ENCODE measurements at regions not wholly inside any gene's neighbourhood (a gene's known extent, or its start where the extent isn't known, plus 50 kb on each side); places are given as distances from the start of the nearest gene placed in this dataset.
A peak's percentile ranks its signal among the peaks of the same experiment; 100 is the strongest.

DNA sequence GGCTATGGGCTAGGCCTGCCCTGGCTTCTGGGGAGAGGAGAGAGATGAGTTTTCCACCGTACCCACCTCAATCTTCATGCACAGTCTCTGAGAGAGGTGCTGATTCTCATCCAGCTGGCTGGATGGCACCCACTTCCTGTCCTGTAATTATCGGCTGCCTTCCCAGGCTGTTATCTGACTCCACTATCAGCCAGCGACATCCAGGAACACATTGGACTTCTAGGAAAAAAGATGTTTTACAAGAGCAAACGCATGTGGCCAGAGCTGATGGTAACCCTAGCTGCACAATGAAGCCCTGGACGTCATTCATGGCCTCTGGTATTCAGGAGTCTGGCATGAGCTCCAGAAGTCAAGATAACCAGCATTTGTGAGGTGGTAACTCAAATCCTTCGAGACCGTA lies 137.4 kb downstream of the EHF start:
- peak; percentile 2 to 55 for DNase-seq (ENCODE audit: low read depth in 2 of 2)
- Histone ChIP-seq H3K79me2 (ENCODE audit: control insufficient read depth, insufficient read depth, low read length) (no peaks in the 10 kb centered on the region), H3K27me3 (ENCODE audit: control insufficient read depth, insufficient read depth, low read length) (no peaks in the 10 kb centered on the region), H3K27ac (ENCODE audit: insufficient read depth, low read length) (no peak overlapping the region), H2AFZ (ENCODE audit: low read length) (no peak overlapping the region), H3K36me3 (ENCODE audit: control insufficient read depth, insufficient read depth, low read length) (no peaks in the 10 kb centered on the region), H3K9me3 (ENCODE audit: control insufficient read depth, insufficient read depth, low read depth, low read length) (no peaks in the 10 kb centered on the region), H3K4me3 (replicated peaks in 1 of 4; ENCODE audit: control extremely low read depth in 1 of 4, insufficient read depth in 1 of 4, low read depth in 3 of 4, low read length in 4 of 4) (no peak overlapping the region), H3K9ac (ENCODE audit: insufficient read depth, low read length) (no peak overlapping the region), H3K4me2 (ENCODE audit: extremely low read depth, insufficient read depth, low read length) (no peak overlapping the region), H4K20me1 (ENCODE audit: control insufficient read depth, extremely low read depth, insufficient read depth, low read length) (no peaks in the 10 kb centered on the region), H3K4me1 (ENCODE audit: control insufficient read depth, extremely low read depth, insufficient read depth, low read length) (no peaks in the 10 kb centered on the region)
- TF ChIP-seq, protein P1, sequence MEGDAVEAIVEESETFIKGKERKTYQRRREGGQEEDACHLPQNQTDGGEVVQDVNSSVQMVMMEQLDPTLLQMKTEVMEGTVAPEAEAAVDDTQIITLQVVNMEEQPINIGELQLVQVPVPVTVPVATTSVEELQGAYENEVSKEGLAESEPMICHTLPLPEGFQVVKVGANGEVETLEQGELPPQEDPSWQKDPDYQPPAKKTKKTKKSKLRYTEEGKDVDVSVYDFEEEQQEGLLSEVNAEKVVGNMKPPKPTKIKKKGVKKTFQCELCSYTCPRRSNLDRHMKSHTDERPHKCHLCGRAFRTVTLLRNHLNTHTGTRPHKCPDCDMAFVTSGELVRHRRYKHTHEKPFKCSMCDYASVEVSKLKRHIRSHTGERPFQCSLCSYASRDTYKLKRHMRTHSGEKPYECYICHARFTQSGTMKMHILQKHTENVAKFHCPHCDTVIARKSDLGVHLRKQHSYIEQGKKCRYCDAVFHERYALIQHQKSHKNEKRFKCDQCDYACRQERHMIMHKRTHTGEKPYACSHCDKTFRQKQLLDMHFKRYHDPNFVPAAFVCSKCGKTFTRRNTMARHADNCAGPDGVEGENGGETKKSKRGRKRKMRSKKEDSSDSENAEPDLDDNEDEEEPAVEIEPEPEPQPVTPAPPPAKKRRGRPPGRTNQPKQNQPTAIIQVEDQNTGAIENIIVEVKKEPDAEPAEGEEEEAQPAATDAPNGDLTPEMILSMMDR (conservative IDR thresholded peaks at IDR 0.05 in 1 of 2, IDR thresholded peaks at IDR 0.05 in 1 of 2; ENCODE audit: low read depth in 1 of 2, low read length in 2 of 2): no peak

DNA sequence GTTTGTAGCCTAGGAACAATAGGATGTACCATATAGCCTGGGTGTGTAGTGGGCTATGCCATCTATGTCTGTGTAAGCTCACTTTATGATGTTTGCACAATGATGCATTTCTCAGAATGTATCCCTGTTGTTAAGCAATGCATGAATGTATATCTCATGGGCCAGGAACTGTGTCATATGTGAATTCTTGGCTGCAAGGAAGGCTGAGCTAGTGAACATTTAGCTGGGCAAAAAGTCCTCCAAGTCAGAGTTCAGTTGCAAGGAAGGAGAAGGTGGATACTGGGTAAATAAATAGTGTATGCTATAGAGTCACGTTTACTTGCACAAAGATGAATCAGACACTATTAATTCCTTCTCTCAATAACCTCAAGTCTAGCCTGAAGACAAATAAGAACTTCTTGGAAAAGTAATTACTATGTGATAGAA lies 136.1 kb downstream of the EHF start:
- Histone ChIP-seq H3K79me2 (ENCODE audit: control insufficient read depth, insufficient read depth, low read length) (no peaks in the 10 kb centered on the region), H3K27ac (ENCODE audit: insufficient read depth, low read length) (no peak overlapping the region), H2AFZ (ENCODE audit: low read length) (no peak overlapping the region), H3K27me3 (ENCODE audit: control insufficient read depth, insufficient read depth, low read length) (no peaks in the 10 kb centered on the region), H3K9ac (ENCODE audit: insufficient read depth, low read length) (no peak overlapping the region), H3K4me1 (ENCODE audit: control insufficient read depth, extremely low read depth, insufficient read depth, low read length) (no peaks in the 10 kb centered on the region), H3K4me3 (replicated peaks in 1 of 4; ENCODE audit: control extremely low read depth in 1 of 4, insufficient read depth in 1 of 4, low read depth in 3 of 4, low read length in 4 of 4) (no peak overlapping the region), H3K36me3 (ENCODE audit: control insufficient read depth, insufficient read depth, low read length) (no peaks in the 10 kb centered on the region), H3K9me3 (ENCODE audit: control insufficient read depth, insufficient read depth, low read depth, low read length) (no peaks in the 10 kb centered on the region), H3K4me2 (ENCODE audit: extremely low read depth, insufficient read depth, low read length) (no peak overlapping the region), H4K20me1 (ENCODE audit: control insufficient read depth, extremely low read depth, insufficient read depth, low read length) (no peaks in the 10 kb centered on the region)
- TF ChIP-seq, protein P1 (conservative IDR thresholded peaks at IDR 0.05 in 1 of 2, IDR thresholded peaks at IDR 0.05 in 1 of 2; ENCODE audit: low read depth in 1 of 2, low read length in 2 of 2): no peak
- no peak for TF ChIP-seq EZH2 (IDR thresholded peaks at IDR 0.05; ENCODE audit: low read length, missing control alignments)
- DNase-seq (ENCODE audit: low read depth in 2 of 2): peak in 1 of 2 donors; percentile 81

DNA sequence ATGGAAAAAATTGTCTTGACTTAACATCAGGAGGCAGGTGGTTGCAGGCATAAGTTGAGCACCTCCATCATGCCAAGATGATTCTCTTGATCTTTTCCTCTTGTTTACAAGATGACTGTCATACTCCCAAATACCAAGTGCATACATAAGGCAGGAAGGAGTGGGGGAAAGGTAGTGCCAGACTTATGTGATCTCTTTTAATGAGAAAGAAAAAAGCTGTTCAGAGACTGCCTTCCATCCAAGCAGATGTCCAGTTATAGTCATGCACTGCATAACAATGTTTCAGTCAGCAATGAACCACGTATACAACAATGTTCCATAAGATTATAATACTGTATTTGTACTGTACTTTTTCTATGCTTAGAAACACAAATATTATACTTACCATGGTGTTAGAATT lies 135.7 kb downstream of the EHF start:
- Histone ChIP-seq H3K36me3 (ENCODE audit: control insufficient read depth, insufficient read depth, low read length) (no peaks in the 10 kb centered on the region), H3K27me3 (ENCODE audit: control insufficient read depth, insufficient read depth, low read length) (no peaks in the 10 kb centered on the region), H3K4me1 (ENCODE audit: control insufficient read depth, extremely low read depth, insufficient read depth, low read length) (no peaks in the 10 kb centered on the region), H3K9me3 (ENCODE audit: control insufficient read depth, insufficient read depth, low read depth, low read length) (no peaks in the 10 kb centered on the region), H3K4me2 (ENCODE audit: extremely low read depth, insufficient read depth, low read length) (no peak overlapping the region), H3K4me3 (replicated peaks in 1 of 4; ENCODE audit: control extremely low read depth in 1 of 4, insufficient read depth in 1 of 4, low read depth in 3 of 4, low read length in 4 of 4) (no peak overlapping the region), H3K9ac (ENCODE audit: insufficient read depth, low read length) (no peak overlapping the region), H4K20me1 (ENCODE audit: control insufficient read depth, extremely low read depth, insufficient read depth, low read length) (no peaks in the 10 kb centered on the region), H3K79me2 (ENCODE audit: control insufficient read depth, insufficient read depth, low read length) (no peaks in the 10 kb centered on the region), H3K27ac (ENCODE audit: insufficient read depth, low read length) (no peak overlapping the region), H2AFZ (ENCODE audit: low read length) (no peak overlapping the region)
- no peak for TF ChIP-seq EZH2 (IDR thresholded peaks at IDR 0.05; ENCODE audit: low read length, missing control alignments)
- TF ChIP-seq, protein P1 (conservative IDR thresholded peaks at IDR 0.05 in 1 of 2, IDR thresholded peaks at IDR 0.05 in 1 of 2; ENCODE audit: low read depth in 1 of 2, low read length in 2 of 2): no peak
- peak in 1 of 2 donors; percentile 53 for DNase-seq (ENCODE audit: low read depth in 2 of 2)
